ENCODE measurements at regions not wholly inside any gene's neighbourhood (a gene's known extent, or its start where the extent isn't known, plus 50 kb on each side); places are given as distances from the start of the nearest gene placed in this dataset.

DNA sequence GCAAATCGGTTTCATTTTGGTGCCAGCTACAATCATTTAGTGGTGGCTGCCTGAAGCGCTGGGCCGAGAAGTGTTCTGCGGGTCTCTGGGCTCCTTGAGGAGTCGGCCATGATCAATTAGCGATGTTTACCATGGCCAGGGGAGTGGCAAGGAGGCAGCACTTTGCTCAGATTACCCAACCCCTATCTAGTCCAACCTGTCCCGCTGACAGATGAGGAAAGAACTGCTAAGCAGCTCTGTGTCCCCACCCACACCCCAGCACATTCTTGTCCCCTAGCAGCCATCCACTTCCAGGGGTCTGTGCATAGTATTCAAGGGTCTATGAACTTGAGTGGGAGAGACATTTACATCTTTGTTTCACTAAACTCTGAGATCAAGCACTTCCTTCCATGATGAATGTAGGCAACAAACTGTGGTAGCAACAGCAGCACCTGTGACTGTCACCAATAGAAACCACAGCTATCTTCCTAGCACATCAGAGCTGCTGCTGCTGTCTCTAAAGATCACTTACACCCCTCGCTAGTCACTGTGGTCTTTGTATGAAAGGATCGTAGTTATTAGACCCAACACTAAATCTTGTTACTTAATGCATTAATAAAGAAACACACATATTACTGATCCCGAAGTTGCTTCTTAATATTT is 331.6 kb downstream of the BCOR start:
- FAIRE-seq (no peak), ATAC-seq (no peak), DNase-seq (ENCODE audit: extremely low read depth in 1 of 4, low spot score in 3 of 4) (no peak)
- ChIA-PET CTCF (ENCODE audit: low intra/inter-chr PET ratio) (no interaction called here), POLR2A (interaction anchor here (0.6 kb wide), 1 partner anchor 1157 kb away, joined by 3 read pairs; no protein-coding TSS in a partner anchor)
- in situ Hi-C loops (cut with MboI) (no loop called here), intact Hi-C loops (cut with micrococcal nuclease) (no loop called here)
- peaks cover 3% of the 10 kb centered on the region; the same call in 1 of the 2 replicates for H3K9me3 ChIP-seq (replicated peaks; ENCODE audit: control insufficient read depth, insufficient read depth, low read depth, low read length)
- no peak overlapping the region for H3K27ac ChIP-seq (ENCODE audit: extremely low read depth, low read depth, low read length)
- H3K4me2 ChIP-seq (ENCODE audit: insufficient read depth, low read length) = no peak overlapping the region
- TF ChIP-seq MEIS2 (IDR thresholded peaks at IDR 0.05; ENCODE audit: partially characterized antibody) (peak; percentile 19), XRCC4 (IDR thresholded peaks at IDR 0.05; ENCODE audit: extremely low read depth, insufficient read depth, insufficient read length) (no peak), SIRT6 (IDR thresholded peaks at IDR 0.05; ENCODE audit: low read depth, low read length) (no peak), ZNF184 (CRISPR knock-in tag; IDR thresholded peaks at IDR 0.05) (no peak), CBX5 (IDR thresholded peaks at IDR 0.05; ENCODE audit: borderline replicate concordance, low read depth) (no peak), HNRNPK (IDR thresholded peaks at IDR 0.05; ENCODE audit: low read depth, low read length, poor library complexity, severe bottlenecking) (no peak), FOXJ2 (tag; IDR thresholded peaks at IDR 0.05) (no peak), XRCC3 (IDR thresholded peaks at IDR 0.05) (no peak), RFX1 (IDR thresholded peaks at IDR 0.05) (peak; percentile 50), EWSR1 (IDR thresholded peaks at IDR 0.05; ENCODE audit: borderline replicate concordance, low read depth, partially characterized antibody) (no peak), ZKSCAN1 (IDR thresholded peaks at IDR 0.05; ENCODE audit: low read depth, low read length) (no peak), RBBP5 (IDR thresholded peaks at IDR 0.05; ENCODE audit: borderline replicate concordance, insufficient read depth, low read length, poor library complexity, severe bottlenecking) (no peak), NR1H2 (CRISPR knock-in tag; IDR thresholded peaks at IDR 0.05) (no peak)
- TF ChIP-seq, protein P1, sequence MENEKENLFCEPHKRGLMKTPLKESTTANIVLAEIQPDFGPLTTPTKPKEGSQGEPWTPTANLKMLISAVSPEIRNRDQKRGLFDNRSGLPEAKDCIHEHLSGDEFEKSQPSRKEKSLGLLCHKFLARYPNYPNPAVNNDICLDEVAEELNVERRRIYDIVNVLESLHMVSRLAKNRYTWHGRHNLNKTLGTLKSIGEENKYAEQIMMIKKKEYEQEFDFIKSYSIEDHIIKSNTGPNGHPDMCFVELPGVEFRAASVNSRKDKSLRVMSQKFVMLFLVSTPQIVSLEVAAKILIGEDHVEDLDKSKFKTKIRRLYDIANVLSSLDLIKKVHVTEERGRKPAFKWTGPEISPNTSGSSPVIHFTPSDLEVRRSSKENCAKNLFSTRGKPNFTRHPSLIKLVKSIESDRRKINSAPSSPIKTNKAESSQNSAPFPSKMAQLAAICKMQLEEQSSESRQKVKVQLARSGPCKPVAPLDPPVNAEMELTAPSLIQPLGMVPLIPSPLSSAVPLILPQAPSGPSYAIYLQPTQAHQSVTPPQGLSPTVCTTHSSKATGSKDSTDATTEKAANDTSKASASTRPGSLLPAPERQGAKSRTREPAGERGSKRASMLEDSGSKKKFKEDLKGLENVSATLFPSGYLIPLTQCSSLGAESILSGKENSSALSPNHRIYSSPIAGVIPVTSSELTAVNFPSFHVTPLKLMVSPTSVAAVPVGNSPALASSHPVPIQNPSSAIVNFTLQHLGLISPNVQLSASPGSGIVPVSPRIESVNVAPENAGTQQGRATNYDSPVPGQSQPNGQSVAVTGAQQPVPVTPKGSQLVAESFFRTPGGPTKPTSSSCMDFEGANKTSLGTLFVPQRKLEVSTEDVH (IDR thresholded peaks at IDR 0.05; ENCODE audit: low read depth, partially characterized antibody) = no peak
- TF ChIP-seq, protein P2, sequence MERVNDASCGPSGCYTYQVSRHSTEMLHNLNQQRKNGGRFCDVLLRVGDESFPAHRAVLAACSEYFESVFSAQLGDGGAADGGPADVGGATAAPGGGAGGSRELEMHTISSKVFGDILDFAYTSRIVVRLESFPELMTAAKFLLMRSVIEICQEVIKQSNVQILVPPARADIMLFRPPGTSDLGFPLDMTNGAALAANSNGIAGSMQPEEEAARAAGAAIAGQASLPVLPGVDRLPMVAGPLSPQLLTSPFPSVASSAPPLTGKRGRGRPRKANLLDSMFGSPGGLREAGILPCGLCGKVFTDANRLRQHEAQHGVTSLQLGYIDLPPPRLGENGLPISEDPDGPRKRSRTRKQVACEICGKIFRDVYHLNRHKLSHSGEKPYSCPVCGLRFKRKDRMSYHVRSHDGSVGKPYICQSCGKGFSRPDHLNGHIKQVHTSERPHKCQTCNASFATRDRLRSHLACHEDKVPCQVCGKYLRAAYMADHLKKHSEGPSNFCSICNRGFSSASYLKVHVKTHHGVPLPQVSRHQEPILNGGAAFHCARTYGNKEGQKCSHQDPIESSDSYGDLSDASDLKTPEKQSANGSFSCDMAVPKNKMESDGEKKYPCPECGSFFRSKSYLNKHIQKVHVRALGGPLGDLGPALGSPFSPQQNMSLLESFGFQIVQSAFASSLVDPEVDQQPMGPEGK (CRISPR knock-in tag; IDR thresholded peaks at IDR 0.05; ENCODE audit: borderline replicate concordance) = no peak
- TF ChIP-seq, protein P3, sequence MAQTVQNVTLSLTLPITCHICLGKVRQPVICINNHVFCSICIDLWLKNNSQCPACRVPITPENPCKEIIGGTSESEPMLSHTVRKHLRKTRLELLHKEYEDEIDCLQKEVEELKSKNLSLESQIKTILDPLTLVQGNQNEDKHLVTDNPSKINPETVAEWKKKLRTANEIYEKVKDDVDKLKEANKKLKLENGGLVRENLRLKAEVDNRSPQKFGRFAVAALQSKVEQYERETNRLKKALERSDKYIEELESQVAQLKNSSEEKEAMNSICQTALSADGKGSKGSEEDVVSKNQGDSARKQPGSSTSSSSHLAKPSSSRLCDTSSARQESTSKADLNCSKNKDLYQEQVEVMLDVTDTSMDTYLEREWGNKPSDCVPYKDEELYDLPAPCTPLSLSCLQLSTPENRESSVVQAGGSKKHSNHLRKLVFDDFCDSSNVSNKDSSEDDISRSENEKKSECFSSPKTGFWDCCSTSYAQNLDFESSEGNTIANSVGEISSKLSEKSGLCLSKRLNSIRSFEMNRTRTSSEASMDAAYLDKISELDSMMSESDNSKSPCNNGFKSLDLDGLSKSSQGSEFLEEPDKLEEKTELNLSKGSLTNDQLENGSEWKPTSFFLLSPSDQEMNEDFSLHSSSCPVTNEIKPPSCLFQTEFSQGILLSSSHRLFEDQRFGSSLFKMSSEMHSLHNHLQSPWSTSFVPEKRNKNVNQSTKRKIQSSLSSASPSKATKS (CRISPR knock-in tag; IDR thresholded peaks at IDR 0.05) = no peak
- no peak overlapping the region for H2AFZ ChIP-seq (ENCODE audit: low read depth, low read length)
- H3K9me1 ChIP-seq (ENCODE audit: control insufficient read depth, insufficient read depth, low read length) = no peaks in the 10 kb centered on the region
- no peak overlapping the region for H3K9ac ChIP-seq (ENCODE audit: insufficient read depth in 1 of 2, low read depth in 2 of 2, low read length in 2 of 2)
- no peaks in the 10 kb centered on the region for H3K79me2 ChIP-seq (ENCODE audit: control insufficient read depth, insufficient read depth, low read length)
- BruUV-seq (replicated peaks) = no TSS peak
- WGBS (ENCODE audit: insufficient coverage, low coverage, missing lambda C conversion rate) = 13% methylated on average over 9 of the region's 10 CpGs
- no peaks in the 10 kb centered on the region for H4K20me1 ChIP-seq (replicated peaks; ENCODE audit: control insufficient read depth, insufficient read depth, low read length)
- no peaks in the 10 kb centered on the region for H3K27me3 ChIP-seq (ENCODE audit: control insufficient read depth in 2 of 2, insufficient read depth in 2 of 2, low read length in 2 of 2)
- H3K4me3 ChIP-seq = no peak overlapping the region
- H3K36me3 ChIP-seq (ENCODE audit: control insufficient read depth, insufficient read depth, low read length) = no peaks in the 10 kb centered on the region
- no peaks in the 10 kb centered on the region; a peak in 1 of 5 replicates for H3K4me1 ChIP-seq (replicated peaks in 1 of 2; ENCODE audit: control insufficient read depth in 2 of 2, insufficient read depth in 2 of 2, low read length in 2 of 2)
